Mesendoderm (in vitro differentiated cells): ENCODE measurements at regions not wholly inside any gene's neighbourhood (a gene's known extent, or its start where the extent isn't known, plus 50 kb on each side); places are given as distances from the start of the nearest gene placed in this dataset.

Source experiments
- DNase-seq: peaks from one replicate; pipeline ENCODE4 v3.0.0; 2013
- H2AK5ac ChIP-seq: 2 replicates; pipeline ENCODE4 v1.6.1; 2013; ENCODE audit warnings: low read length, inconsistent platforms
- H2BK120ac ChIP-seq: 2 replicates; pipeline ENCODE4 v1.6.1; 2013; ENCODE audit warnings: low read depth, mild to moderate bottlenecking, low read length, moderate library complexity, mixed read lengths
- H2BK15ac ChIP-seq: replicated peaks from 2 replicates; pipeline ENCODE4 v1.6.1; 2013; ENCODE audit warnings: low read depth, mild to moderate bottlenecking, moderate library complexity
- H2BK5ac ChIP-seq: 2 replicates; pipeline ENCODE4 v1.6.1; 2013; ENCODE audit warnings: low read length, inconsistent platforms
- H3K18ac ChIP-seq: 2 replicates; pipeline ENCODE4 v1.6.1; 2013; ENCODE audit warnings: mild to moderate bottlenecking, low read length, mixed read lengths
- H3K23ac ChIP-seq: one replicate; pipeline ENCODE4 v1.6.1; 2013; ENCODE audit warnings: low read length
- H3K27ac ChIP-seq: 2 replicates; pipeline ENCODE4 v1.5.1; 2013; ENCODE audit warnings: low read depth, mild to moderate bottlenecking, inconsistent platforms, low read length, moderate library complexity
- H3K27me3 ChIP-seq: 2 replicates; pipeline ENCODE4 v1.6.1; 2013; ENCODE audit warnings: low read length, control low read depth, mild to moderate bottlenecking, inconsistent platforms; ENCODE audit not compliant: insufficient read depth, poor library complexity
- H3K36me3 ChIP-seq: 2 replicates; pipeline ENCODE4 v1.6.1; 2013; ENCODE audit warnings: low read length, inconsistent platforms; ENCODE audit not compliant: control insufficient read depth, insufficient read depth
- H3K4ac ChIP-seq: one replicate; pipeline ENCODE4 v1.6.1; 2013; ENCODE audit warnings: low read depth, mild to moderate bottlenecking, low read length, moderate library complexity
- H3K4me1 ChIP-seq: 2 replicates; pipeline ENCODE4 v1.6.1; 2013; ENCODE audit warnings: low read depth, low read length, inconsistent platforms; ENCODE audit not compliant: control insufficient read depth
- H3K4me2 ChIP-seq: 2 replicates; pipeline ENCODE4 v1.6.1; 2013; ENCODE audit warnings: low read length
- H3K4me3 ChIP-seq: 2 replicates; pipeline ENCODE4 v1.5.1; 2013; ENCODE audit warnings: mild to moderate bottlenecking, low read length
- H3K56ac ChIP-seq: one replicate; pipeline ENCODE4 v1.6.1; 2013; ENCODE audit warnings: low read length
- H3K79me1 ChIP-seq: 2 replicates; pipeline ENCODE4 v1.6.1; 2013; ENCODE audit warnings: low read length, inconsistent platforms
- H3K79me2 ChIP-seq: 2 replicates; pipeline ENCODE4 v1.6.1; 2013; ENCODE audit warnings: mild to moderate bottlenecking, low read length; ENCODE audit not compliant: control insufficient read depth, insufficient read depth
- H3K9ac ChIP-seq: 2 replicates; pipeline ENCODE4 v1.6.1; 2013; ENCODE audit warnings: low read length, inconsistent platforms
- H4K5ac ChIP-seq: one replicate; pipeline ENCODE4 v1.6.1; 2013; ENCODE audit warnings: low read length
- H4K8ac ChIP-seq: one replicate; pipeline ENCODE4 v1.6.1; 2013; ENCODE audit warnings: low read depth, mild to moderate bottlenecking, control low read depth, low read length, moderate library complexity
- WGBS: extraction: QIAGEN DNeasy Blood & Tissue Kit; methylation state at CpG from one replicate; pipeline ENCODE4 v1.1.7; 2013; ENCODE audit warnings: low lambda C conversion rate, missing lambda C conversion rate; ENCODE audit not compliant: insufficient coverage; ENCODE audit errors: extremely low coverage; 5-methylcytosine and 5-hydroxymethylcytosine counted together

DNA sequence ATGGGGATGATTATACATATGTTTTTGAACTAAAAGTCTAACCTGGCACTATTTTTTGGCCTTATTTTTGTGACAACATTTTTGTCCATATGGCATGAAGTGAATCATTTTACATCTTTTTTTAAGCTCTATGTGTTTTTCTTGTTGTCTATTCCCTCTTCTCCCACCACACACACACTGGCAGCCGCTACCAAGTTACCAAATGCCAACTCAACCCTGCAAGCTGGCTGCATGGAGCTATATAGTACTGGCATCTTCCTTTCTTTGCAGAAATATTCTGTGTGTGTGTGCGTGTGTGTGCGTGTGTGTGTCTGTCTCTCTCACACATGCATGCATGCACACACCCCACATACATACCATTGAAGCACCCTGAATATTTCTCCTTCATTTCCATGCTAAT is 278.9 kb upstream of the SOX5 start:
- no peak overlapping the region for H2BK15ac ChIP-seq
- no peak for DNase-seq

DNA sequence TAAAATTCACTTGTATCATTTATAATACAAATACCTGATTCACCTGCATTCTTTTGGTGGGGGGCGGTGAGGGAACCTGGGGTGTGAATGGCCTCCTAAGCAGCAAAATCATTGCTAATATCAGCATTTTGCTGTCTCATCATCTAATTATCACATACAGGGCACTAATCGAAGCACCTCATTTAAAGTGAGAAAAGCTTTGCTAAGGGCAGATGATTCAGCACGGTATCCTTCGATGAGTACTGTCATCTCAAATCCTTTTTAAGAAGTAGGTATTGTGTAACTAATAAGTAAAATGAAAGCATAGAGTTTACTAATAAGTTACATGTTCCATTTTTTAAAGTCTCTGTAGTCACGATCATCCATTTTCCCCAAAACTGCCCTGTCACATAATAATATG is 278.1 kb upstream of the SOX5 start:
- peak; percentile 59 for DNase-seq
- H3K18ac ChIP-seq = peak overlapping the region; percentile 80
- H3K4me1 ChIP-seq = peaks cover 18% of the 10 kb centered on the region

More for the DNA sequence above, 278.9 kb upstream of the SOX5 start:
- no CpG with 5 or more reads among the region's 3 CpGs for WGBS
- no peaks in the 10 kb centered on the region for H3K79me1 ChIP-seq
- no peak overlapping the region for H3K4me3 ChIP-seq
- no peak overlapping the region for H3K23ac ChIP-seq
- H3K56ac ChIP-seq = peak overlapping the region; percentile 45
- H2BK5ac ChIP-seq = no peak overlapping the region
- H4K8ac ChIP-seq = no peak overlapping the region
- no peaks in the 10 kb centered on the region for H3K27me3 ChIP-seq
- peak overlapping the region; percentile 33 for H2BK120ac ChIP-seq
- no peak overlapping the region for H3K27ac ChIP-seq
- no peaks in the 10 kb centered on the region for H3K79me2 ChIP-seq
- H3K4me1 ChIP-seq = peaks cover 18% of the 10 kb centered on the region
- no peak overlapping the region for H3K4me2 ChIP-seq
- H2AK5ac ChIP-seq = no peak overlapping the region
- H3K9ac ChIP-seq = no peak overlapping the region
- H3K4ac ChIP-seq = peak overlapping the region; percentile 86
- H3K36me3 ChIP-seq = no peaks in the 10 kb centered on the region
- H3K18ac ChIP-seq = peak overlapping the region; percentile 1
- no peak overlapping the region for H4K5ac ChIP-seq

DNA sequence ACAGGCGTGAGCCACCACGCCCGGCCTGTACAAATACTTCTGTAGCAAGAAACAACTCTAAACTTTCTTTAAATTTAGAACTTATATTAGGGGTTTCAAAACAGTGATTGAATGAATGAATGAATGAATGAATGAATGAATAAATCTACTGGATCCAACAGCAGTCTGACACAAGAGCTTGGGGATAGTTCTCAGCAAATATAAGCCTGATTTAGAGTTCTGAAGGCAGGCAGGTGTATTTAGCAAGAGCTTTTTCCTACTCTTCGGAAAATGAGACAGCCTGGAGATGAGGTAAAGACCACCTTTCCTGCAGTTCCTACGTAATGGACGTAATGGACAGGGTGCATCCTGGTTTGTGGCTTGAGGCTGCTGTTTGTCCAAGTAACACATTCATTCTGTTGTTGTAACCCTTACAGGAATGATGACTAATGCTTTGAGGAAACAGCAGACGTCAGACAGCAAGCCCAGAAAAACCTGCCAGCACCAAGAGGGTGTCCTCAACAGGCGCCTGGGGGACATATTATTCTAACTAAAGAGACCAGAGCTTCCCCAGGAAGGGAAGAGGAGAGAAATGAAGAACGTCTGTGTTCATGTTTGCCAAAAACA is 277.4 kb upstream of the SOX5 start:
- Histone ChIP-seq H3K79me2 (no peaks in the 10 kb centered on the region), H4K5ac (no peak overlapping the region), H2AK5ac (no peak overlapping the region), H4K8ac (no peak overlapping the region), H3K9ac (no peak overlapping the region), H2BK120ac (no peak overlapping the region), H3K79me1 (no peaks in the 10 kb centered on the region), H3K23ac (no peak overlapping the region), H2BK5ac (no peak overlapping the region), H2BK15ac (no peak overlapping the region), H3K4me1 (peaks cover 18% of the 10 kb centered on the region), H3K36me3 (no peaks in the 10 kb centered on the region), H3K4ac (no peak overlapping the region), H3K4me2 (no peak overlapping the region), H3K27me3 (no peaks in the 10 kb centered on the region), H3K27ac (peak overlapping the region; percentile 6), H3K18ac (no peak overlapping the region), H3K4me3 (no peak overlapping the region), H3K56ac (no peak overlapping the region)
- no CpG with 5 or more reads among the region's 9 CpGs for WGBS
- DNase-seq = peak; percentile 63

More for the DNA sequence above, 278.1 kb upstream of the SOX5 start:
- Histone ChIP-seq H3K4me3 (no peak overlapping the region), H2BK5ac (no peak overlapping the region), H3K36me3 (no peaks in the 10 kb centered on the region), H2AK5ac (no peak overlapping the region), H3K9ac (no peak overlapping the region), H3K27ac (no peak overlapping the region), H4K8ac (no peak overlapping the region), H3K79me1 (no peaks in the 10 kb centered on the region), H3K27me3 (no peaks in the 10 kb centered on the region), H2BK120ac (peak overlapping the region; percentile 67), H3K23ac (no peak overlapping the region), H3K4ac (no peak overlapping the region), H3K79me2 (no peaks in the 10 kb centered on the region), H4K5ac (no peak overlapping the region), H2BK15ac (no peak overlapping the region), H3K4me2 (no peak overlapping the region), H3K56ac (no peak overlapping the region)
- no CpG with 5 or more reads among the region's 5 CpGs for WGBS

DNA sequence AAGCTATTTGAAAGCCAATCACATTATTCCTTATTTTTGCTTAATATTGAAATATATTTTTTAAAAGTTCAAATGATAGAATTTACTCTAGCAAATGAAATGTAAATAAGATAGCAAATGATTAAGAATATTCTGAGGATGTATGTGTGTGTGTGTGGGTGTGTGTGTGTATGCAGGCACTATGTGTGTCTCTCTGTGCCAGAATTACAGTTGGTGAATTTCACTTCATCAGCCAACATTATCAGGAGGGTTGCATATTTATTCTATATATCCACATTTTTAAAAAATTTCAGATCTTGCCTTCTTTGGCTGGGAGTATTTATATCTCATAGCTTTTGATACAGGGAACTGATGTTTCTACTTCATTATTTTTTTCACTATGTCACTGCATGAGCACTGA is 274.9 kb upstream of the SOX5 start:
- no peak overlapping the region for H4K5ac ChIP-seq
- no peaks in the 10 kb centered on the region for H3K79me1 ChIP-seq
- no peak overlapping the region for H4K8ac ChIP-seq
- no peak overlapping the region for H3K9ac ChIP-seq
- H2AK5ac ChIP-seq = no peak overlapping the region
- H3K27ac ChIP-seq = no peak overlapping the region
- H3K4me1 ChIP-seq = peaks cover 13% of the 10 kb centered on the region
- no peak overlapping the region for H3K4me3 ChIP-seq
- no peak overlapping the region for H3K18ac ChIP-seq
- DNase-seq = no peak
- H2BK15ac ChIP-seq = no peak overlapping the region
- no peak overlapping the region for H3K4me2 ChIP-seq
- H3K79me2 ChIP-seq = no peaks in the 10 kb centered on the region
- no peaks in the 10 kb centered on the region for H3K27me3 ChIP-seq
- H3K36me3 ChIP-seq = no peaks in the 10 kb centered on the region
- H3K4ac ChIP-seq = no peak overlapping the region
- no peak overlapping the region for H2BK120ac ChIP-seq
- H2BK5ac ChIP-seq = no peak overlapping the region
- H3K56ac ChIP-seq = no peak overlapping the region
- H3K23ac ChIP-seq = no peak overlapping the region

DNA sequence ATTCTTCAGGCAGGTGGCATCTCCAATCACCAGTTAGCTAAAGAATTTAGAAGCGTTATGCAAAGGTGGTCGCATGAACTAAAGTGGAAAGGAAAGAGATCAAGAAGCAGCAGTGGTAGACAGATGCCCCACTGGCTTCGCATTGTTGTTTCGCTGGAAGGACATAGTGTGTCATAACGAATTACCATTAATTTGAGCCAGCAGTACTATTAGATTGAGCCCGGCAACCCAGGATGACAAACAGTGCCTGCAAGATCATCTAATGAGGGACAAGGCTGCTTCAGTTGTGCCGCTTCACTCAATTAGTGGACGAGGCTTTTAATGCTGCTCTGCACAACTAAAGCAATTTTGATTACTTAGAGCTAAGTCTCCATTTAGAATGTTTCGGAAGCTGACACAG is 274.5 kb upstream of the SOX5 start:
- no peak overlapping the region for H3K4me3 ChIP-seq
- H2BK120ac ChIP-seq = no peak overlapping the region
- H3K36me3 ChIP-seq = no peaks in the 10 kb centered on the region
- H3K79me2 ChIP-seq = no peaks in the 10 kb centered on the region
- H3K79me1 ChIP-seq = no peaks in the 10 kb centered on the region
- H3K56ac ChIP-seq = no peak overlapping the region
- no peak overlapping the region for H3K9ac ChIP-seq
- H2BK5ac ChIP-seq = no peak overlapping the region
- H3K4me2 ChIP-seq = no peak overlapping the region
- no peak overlapping the region for H2BK15ac ChIP-seq
- no peak for DNase-seq
- WGBS = no CpG with 5 or more reads among the region's 9 CpGs
- no peak overlapping the region for H4K5ac ChIP-seq
- H3K27me3 ChIP-seq = no peaks in the 10 kb centered on the region
- no peak overlapping the region for H4K8ac ChIP-seq
- H2AK5ac ChIP-seq = no peak overlapping the region
- peaks cover 8% of the 10 kb centered on the region for H3K4me1 ChIP-seq
- no peak overlapping the region for H3K4ac ChIP-seq
- H3K23ac ChIP-seq = no peak overlapping the region
- H3K18ac ChIP-seq = no peak overlapping the region
- H3K27ac ChIP-seq = no peak overlapping the region

DNA sequence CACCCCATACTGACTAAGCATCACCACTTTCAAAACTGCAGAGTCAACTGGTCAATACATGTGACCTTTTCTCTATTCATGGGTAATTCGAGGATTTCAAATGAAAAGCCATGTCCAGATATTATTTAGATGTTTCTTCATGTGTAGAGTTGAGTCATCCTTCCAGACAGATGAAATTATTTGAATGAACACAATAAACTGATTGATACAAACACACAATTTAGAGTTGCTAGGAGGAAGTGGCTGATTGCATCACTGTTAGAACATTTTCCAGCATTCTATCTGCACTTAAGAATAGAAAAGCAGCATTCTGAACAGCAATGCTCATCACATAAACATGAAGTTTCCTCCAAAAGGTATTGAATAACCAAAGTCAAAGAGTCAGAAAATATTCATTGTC is 273.5 kb upstream of the SOX5 start:
- Histone ChIP-seq H3K4me3 (no peak overlapping the region), H3K18ac (peak overlapping the region; percentile 56), H3K56ac (no peak overlapping the region), H4K8ac (no peak overlapping the region), H3K23ac (no peak overlapping the region), H2BK15ac (no peak overlapping the region), H3K4ac (no peak overlapping the region), H3K4me1 (peaks cover 3% of the 10 kb centered on the region), H3K27ac (no peak overlapping the region), H3K79me1 (no peaks in the 10 kb centered on the region), H3K9ac (no peak overlapping the region), H4K5ac (no peak overlapping the region), H3K36me3 (no peaks in the 10 kb centered on the region), H3K4me2 (no peak overlapping the region), H2AK5ac (no peak overlapping the region), H2BK120ac (no peak overlapping the region), H3K27me3 (no peaks in the 10 kb centered on the region), H3K79me2 (no peaks in the 10 kb centered on the region), H2BK5ac (no peak overlapping the region)
- DNase-seq = no peak
- no CpG with 5 or more reads among the region's 1 CpG for WGBS
